ENCODE measurements at regions not wholly inside any gene's neighbourhood (a gene's known extent, or its start where the extent isn't known, plus 50 kb on each side); places are given as distances from the start of the nearest gene placed in this dataset.

- TF ChIP-seq POLR2AphosphoS5 (IDR thresholded peaks at IDR 0.05) (no peak), CTCF (IDR thresholded peaks at IDR 0.05 in 8 of 11, conservative IDR thresholded peaks at IDR 0.05 in 3 of 11) (no peak), POLR2A (IDR thresholded peaks at IDR 0.05) (no peak)
- WGBS, 5 donors = 44 to 67% (median 54%) methylated on average over 3 of the region's 3 CpGs
- H3K4me1 ChIP-seq = no peaks in the 10 kb centered on the region
- intact Hi-C loops (cut with DNase I; ENCODE audit: low total_unique reads) = no loop called here
- H3K36me3 ChIP-seq = no peaks in the 10 kb centered on the region
- no peaks in the 10 kb centered on the region for H3K27me3 ChIP-seq (replicated peaks in 1 of 7)
- no peak overlapping the region for H3K27ac ChIP-seq
- no peak overlapping the region for H3K4me3 ChIP-seq
- no peaks in the 10 kb centered on the region for H3K9me3 ChIP-seq
- no peak for DNase-seq
Observed at GRCh38 chr12:29039013-29039412, 110.1 kb upstream of the FAR2 start.

GRCh38 chr12:29041621-29042020 lies 107.5 kb upstream of the FAR2 start:
- no peaks in the 10 kb centered on the region for H3K4me1 ChIP-seq
- H3K36me3 ChIP-seq = no peaks in the 10 kb centered on the region
- intact Hi-C loops (cut with DNase I; ENCODE audit: low total_unique reads) = no loop called here
- no peak overlapping the region for H3K4me3 ChIP-seq
- no peak overlapping the region for H3K27ac ChIP-seq
- WGBS, 5 donors = 54 to 73% (median 64%) methylated on average over 4 of the region's 4 CpGs
- TF ChIP-seq POLR2AphosphoS5 (IDR thresholded peaks at IDR 0.05) = no peak
- no peak for TF ChIP-seq CTCF (IDR thresholded peaks at IDR 0.05 in 8 of 11, conservative IDR thresholded peaks at IDR 0.05 in 3 of 11)
- no peak for TF ChIP-seq POLR2A (IDR thresholded peaks at IDR 0.05)
- no peaks in the 10 kb centered on the region for H3K9me3 ChIP-seq
- DNase-seq = no peak
- no peaks in the 10 kb centered on the region for H3K27me3 ChIP-seq (replicated peaks in 1 of 7)

GRCh38 chr12:29043069-29043468 lies 106.0 kb upstream of the FAR2 start:
- Histone ChIP-seq H3K4me1 (no peaks in the 10 kb centered on the region), H3K27ac (no peak overlapping the region), H3K9me3 (no peaks in the 10 kb centered on the region), H3K36me3 (no peaks in the 10 kb centered on the region), H3K27me3 (replicated peaks in 1 of 7) (no peaks in the 10 kb centered on the region), H3K4me3 (no peak overlapping the region)
- TF ChIP-seq CTCF (IDR thresholded peaks at IDR 0.05 in 8 of 11, conservative IDR thresholded peaks at IDR 0.05 in 3 of 11) (no peak), POLR2A (IDR thresholded peaks at IDR 0.05) (no peak), POLR2AphosphoS5 (IDR thresholded peaks at IDR 0.05) (no peak)
- intact Hi-C loops (cut with DNase I; ENCODE audit: low total_unique reads) = no loop called here
- no peak for DNase-seq
- WGBS, 5 donors = 74 to 90% (median 85%) methylated on average over 1 of the region's 1 CpG

GRCh38 chr12:29044799-29045198 lies 104.3 kb upstream of the FAR2 start:
- no peaks in the 10 kb centered on the region for H3K36me3 ChIP-seq
- H3K4me1 ChIP-seq = no peaks in the 10 kb centered on the region
- no peaks in the 10 kb centered on the region for H3K9me3 ChIP-seq
- TF ChIP-seq POLR2AphosphoS5 (IDR thresholded peaks at IDR 0.05) (no peak), POLR2A (IDR thresholded peaks at IDR 0.05) (no peak), CTCF (IDR thresholded peaks at IDR 0.05 in 8 of 11, conservative IDR thresholded peaks at IDR 0.05 in 3 of 11) (no peak)
- WGBS, 5 donors = 0 to 83% (median 39%) methylated on average over 2 of the region's 2 CpGs
- intact Hi-C loops (cut with DNase I; ENCODE audit: low total_unique reads) = no loop called here
- H3K4me3 ChIP-seq = no peak overlapping the region
- no peak for DNase-seq
- H3K27ac ChIP-seq = no peak overlapping the region
- H3K27me3 ChIP-seq (replicated peaks in 1 of 7) = no peaks in the 10 kb centered on the region

Data from spleen (tissue), 11 donors.